ENCODE measurements at regions not wholly inside any gene's neighbourhood (a gene's known extent, or its start where the extent isn't known, plus 50 kb on each side); places are given as distances from the start of the nearest gene placed in this dataset.
"Not testable (repeated sequence)": the region's sequence is repeated elsewhere in the genome, so short reads cannot be mapped to it uniquely, and the experiment has no call there.

GRCh38 chr15:69554279-69554961 is 101.8 kb downstream of the RPLP1 start:
- DNase-seq, result no peak

- no peak for DNase-seq
Observed at GRCh38 chr15:69555080-69555479, 102.5 kb downstream of the RPLP1 start.

- no peak for DNase-seq
Observed at GRCh38 chr15:69556344-69556743, 103.7 kb downstream of the RPLP1 start.

- no peak for DNase-seq
Observed at GRCh38 chr15:69557020-69557706, 104.5 kb downstream of the RPLP1 start.

- no peak for DNase-seq
Observed at GRCh38 chr15:69557707-69558409, 105.2 kb downstream of the RPLP1 start.

GRCh38 chr15:69559440-69560190 is 107.0 kb downstream of the RPLP1 start:
- no peak for DNase-seq

- DNase-seq, result no peak
Observed at GRCh38 chr15:69561071-69561784, 108.6 kb downstream of the RPLP1 start.

- DNase-seq, result no peak
Observed at GRCh38 chr15:69562116-69562515, 109.5 kb downstream of the RPLP1 start.

- no peak for DNase-seq
Observed at GRCh38 chr15:69562564-69562963, 109.9 kb downstream of the RPLP1 start.

GRCh38 chr15:69565066-69565655 is 112.5 kb downstream of the RPLP1 start:
- no peak for DNase-seq

- DNase-seq, result not testable (repeated sequence)
Observed at GRCh38 chr15:69567238-69567760, 114.7 kb downstream of the RPLP1 start.

- DNase-seq, result no peak
Observed at GRCh38 chr15:69568173-69569009, 115.8 kb downstream of the RPLP1 start.

- no peak for DNase-seq
Observed at GRCh38 chr15:69570454-69570853, 117.8 kb downstream of the RPLP1 start.

GRCh38 chr15:69570997-69571396 is 118.4 kb downstream of the RPLP1 start:
- DNase-seq, result no peak

- DNase-seq, result not testable (repeated sequence)
Observed at GRCh38 chr15:69573278-69573677, 120.7 kb downstream of the RPLP1 start.

- peak; percentile 59 to 76 for DNase-seq
Observed at GRCh38 chr15:69573815-69574475, 121.3 kb downstream of the RPLP1 start.

GRCh38 chr15:69574506-69574905 is 121.9 kb downstream of the RPLP1 start:
- DNase-seq, result peak; percentile 49 to 51

GRCh38 chr15:69575387-69575786 is 122.8 kb downstream of the RPLP1 start:
- DNase-seq, result no peak

- DNase-seq, result peak; percentile 82 to 83
Observed at GRCh38 chr15:69576035-69576526, 123.5 kb downstream of the RPLP1 start.

GRCh38 chr15:69576948-69577351 is 124.3 kb downstream of the RPLP1 start:
- DNase-seq, result peak in 1 of 2 experiments; percentile 25
